ENCODE measurements at regions not wholly inside any gene's neighbourhood (a gene's known extent, or its start where the extent isn't known, plus 50 kb on each side); places are given as distances from the start of the nearest gene placed in this dataset.

DNA sequence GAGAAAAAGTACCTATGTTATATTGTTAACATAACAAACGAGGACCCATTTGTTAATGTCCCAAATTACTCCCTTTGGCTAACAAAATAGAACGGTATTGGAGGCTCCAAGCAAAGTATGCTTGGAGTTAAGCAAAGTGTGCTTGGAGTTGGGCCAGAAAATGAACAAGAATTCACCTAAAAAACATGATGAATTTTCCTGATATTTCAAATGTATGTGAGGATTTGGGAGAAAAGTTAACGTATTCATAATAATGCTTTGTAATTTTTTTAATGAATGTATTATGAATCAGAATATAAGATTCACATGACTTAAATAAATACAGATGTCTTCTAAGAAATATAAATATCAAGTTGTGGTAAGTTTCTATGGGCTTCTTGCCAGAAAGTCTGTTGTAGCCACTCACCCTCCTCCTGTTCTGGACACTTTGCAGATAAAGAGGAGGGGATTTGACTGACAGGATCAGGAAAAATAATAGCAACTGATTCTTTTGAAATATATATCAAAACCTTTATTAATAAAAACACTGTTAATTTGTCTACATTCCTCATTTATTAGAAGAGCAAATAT lies 423.7 kb upstream of the MMADHC start:
- DNase-seq (ENCODE audit: low read depth in 2 of 2), result peak; percentile 37 to 69
- H3K9ac ChIP-seq (ENCODE audit: insufficient read depth, low read length), result no peak overlapping the region

DNA sequence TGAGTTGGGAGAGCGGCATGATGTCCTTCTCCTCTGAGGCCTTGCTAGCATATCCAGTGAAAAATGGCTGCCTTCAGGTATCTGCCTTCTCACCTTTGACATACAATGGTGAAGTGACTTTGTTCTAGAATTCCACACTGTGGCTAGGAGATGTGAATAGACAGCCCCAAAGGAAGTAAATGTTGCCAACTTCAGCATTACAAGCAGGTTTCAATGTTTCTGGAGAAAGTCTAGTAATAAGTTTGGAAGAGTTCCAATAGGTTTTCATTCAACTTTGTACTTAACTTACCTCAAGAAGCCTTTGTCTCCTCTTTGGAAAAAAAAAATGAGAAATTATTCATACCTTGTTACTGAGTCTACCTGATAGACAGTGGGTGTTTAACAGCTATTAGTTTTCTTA lies 421.3 kb upstream of the MMADHC start:
- Histone ChIP-seq H3K36me3 (ENCODE audit: control insufficient read depth, insufficient read depth, low read length) (no peaks in the 10 kb centered on the region), H2AFZ (ENCODE audit: low read length) (no peak overlapping the region), H3K4me2 (ENCODE audit: extremely low read depth, insufficient read depth, low read length) (no peak overlapping the region), H3K9me3 (ENCODE audit: control insufficient read depth, insufficient read depth, low read depth, low read length) (no peaks in the 10 kb centered on the region), H3K4me1 (ENCODE audit: control insufficient read depth, extremely low read depth, insufficient read depth, low read length) (no peaks in the 10 kb centered on the region), H4K20me1 (ENCODE audit: control insufficient read depth, extremely low read depth, insufficient read depth, low read length) (no peaks in the 10 kb centered on the region), H3K27me3 (ENCODE audit: control insufficient read depth, insufficient read depth, low read length) (no peaks in the 10 kb centered on the region), H3K79me2 (ENCODE audit: control insufficient read depth, insufficient read depth, low read length) (no peaks in the 10 kb centered on the region), H3K4me3 (replicated peaks in 1 of 4; ENCODE audit: control extremely low read depth in 1 of 4, insufficient read depth in 1 of 4, low read depth in 3 of 4, low read length in 4 of 4) (no peak overlapping the region), H3K9ac (ENCODE audit: insufficient read depth, low read length) (no peak overlapping the region), H3K27ac (ENCODE audit: insufficient read depth, low read length) (no peak overlapping the region)
- DNase-seq (ENCODE audit: low read depth in 2 of 2), result no peak
- TF ChIP-seq EZH2 (IDR thresholded peaks at IDR 0.05; ENCODE audit: low read length, missing control alignments), result no peak
- TF ChIP-seq, protein P1, sequence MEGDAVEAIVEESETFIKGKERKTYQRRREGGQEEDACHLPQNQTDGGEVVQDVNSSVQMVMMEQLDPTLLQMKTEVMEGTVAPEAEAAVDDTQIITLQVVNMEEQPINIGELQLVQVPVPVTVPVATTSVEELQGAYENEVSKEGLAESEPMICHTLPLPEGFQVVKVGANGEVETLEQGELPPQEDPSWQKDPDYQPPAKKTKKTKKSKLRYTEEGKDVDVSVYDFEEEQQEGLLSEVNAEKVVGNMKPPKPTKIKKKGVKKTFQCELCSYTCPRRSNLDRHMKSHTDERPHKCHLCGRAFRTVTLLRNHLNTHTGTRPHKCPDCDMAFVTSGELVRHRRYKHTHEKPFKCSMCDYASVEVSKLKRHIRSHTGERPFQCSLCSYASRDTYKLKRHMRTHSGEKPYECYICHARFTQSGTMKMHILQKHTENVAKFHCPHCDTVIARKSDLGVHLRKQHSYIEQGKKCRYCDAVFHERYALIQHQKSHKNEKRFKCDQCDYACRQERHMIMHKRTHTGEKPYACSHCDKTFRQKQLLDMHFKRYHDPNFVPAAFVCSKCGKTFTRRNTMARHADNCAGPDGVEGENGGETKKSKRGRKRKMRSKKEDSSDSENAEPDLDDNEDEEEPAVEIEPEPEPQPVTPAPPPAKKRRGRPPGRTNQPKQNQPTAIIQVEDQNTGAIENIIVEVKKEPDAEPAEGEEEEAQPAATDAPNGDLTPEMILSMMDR (conservative IDR thresholded peaks at IDR 0.05 in 1 of 2, IDR thresholded peaks at IDR 0.05 in 1 of 2; ENCODE audit: low read depth in 1 of 2, low read length in 2 of 2), result no peak

More for the DNA sequence above, 423.7 kb upstream of the MMADHC start:
- no peaks in the 10 kb centered on the region for H3K36me3 ChIP-seq (ENCODE audit: control insufficient read depth, insufficient read depth, low read length)
- H4K20me1 ChIP-seq (ENCODE audit: control insufficient read depth, extremely low read depth, insufficient read depth, low read length), result no peaks in the 10 kb centered on the region
- no peak overlapping the region for H3K27ac ChIP-seq (ENCODE audit: insufficient read depth, low read length)
- no peak overlapping the region for H2AFZ ChIP-seq (ENCODE audit: low read length)
- H3K4me2 ChIP-seq (ENCODE audit: extremely low read depth, insufficient read depth, low read length), result no peak overlapping the region
- no peaks in the 10 kb centered on the region for H3K9me3 ChIP-seq (ENCODE audit: control insufficient read depth, insufficient read depth, low read depth, low read length)
- no peaks in the 10 kb centered on the region for H3K27me3 ChIP-seq (ENCODE audit: control insufficient read depth, insufficient read depth, low read length)
- no peak overlapping the region for H3K4me3 ChIP-seq (replicated peaks in 1 of 4; ENCODE audit: control extremely low read depth in 1 of 4, insufficient read depth in 1 of 4, low read depth in 3 of 4, low read length in 4 of 4)
- TF ChIP-seq, protein P1 (conservative IDR thresholded peaks at IDR 0.05 in 1 of 2, IDR thresholded peaks at IDR 0.05 in 1 of 2; ENCODE audit: low read depth in 1 of 2, low read length in 2 of 2), result no peak
- no peak for TF ChIP-seq EZH2 (IDR thresholded peaks at IDR 0.05; ENCODE audit: low read length, missing control alignments)
- no peaks in the 10 kb centered on the region for H3K4me1 ChIP-seq (ENCODE audit: control insufficient read depth, extremely low read depth, insufficient read depth, low read length)
- H3K79me2 ChIP-seq (ENCODE audit: control insufficient read depth, insufficient read depth, low read length), result no peaks in the 10 kb centered on the region

DNA sequence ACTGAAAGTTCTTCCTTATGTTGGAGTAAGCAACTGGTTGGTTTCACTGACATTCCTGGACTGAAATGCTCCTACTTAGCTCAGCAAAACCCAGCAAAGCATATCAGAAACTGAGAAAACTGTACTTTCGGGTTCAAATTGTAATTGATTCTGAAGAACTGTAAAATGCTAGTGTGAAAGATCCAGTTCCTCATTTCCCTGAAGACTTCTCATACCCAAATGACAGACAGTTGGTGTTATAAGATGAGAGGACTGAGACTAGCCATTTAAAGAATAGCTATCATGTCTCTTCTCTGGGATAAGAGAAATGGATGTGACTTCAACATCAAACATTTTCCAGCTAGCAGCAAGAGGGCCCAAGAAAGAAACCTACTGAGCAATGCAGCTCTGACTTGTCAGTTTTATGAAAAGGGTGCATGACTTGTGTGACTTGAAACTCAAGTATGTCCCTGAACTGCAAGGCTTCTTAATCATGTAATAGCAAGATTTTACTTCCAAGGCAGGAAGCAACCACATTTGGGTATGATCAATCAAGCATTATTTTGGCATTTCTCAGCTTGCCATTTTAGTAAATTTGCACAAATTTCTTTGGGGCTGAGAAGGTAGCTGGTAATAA lies 420.3 kb upstream of the MMADHC start:
- no peaks in the 10 kb centered on the region for H3K9me3 ChIP-seq (ENCODE audit: control insufficient read depth, insufficient read depth, low read depth, low read length)
- no peak overlapping the region for H3K9ac ChIP-seq (ENCODE audit: insufficient read depth, low read length)
- no peak overlapping the region for H3K4me3 ChIP-seq (replicated peaks in 1 of 4; ENCODE audit: control extremely low read depth in 1 of 4, insufficient read depth in 1 of 4, low read depth in 3 of 4, low read length in 4 of 4)
- H4K20me1 ChIP-seq (ENCODE audit: control insufficient read depth, extremely low read depth, insufficient read depth, low read length), result no peaks in the 10 kb centered on the region
- H3K4me2 ChIP-seq (ENCODE audit: extremely low read depth, insufficient read depth, low read length), result no peak overlapping the region
- H3K27me3 ChIP-seq (ENCODE audit: control insufficient read depth, insufficient read depth, low read length), result no peaks in the 10 kb centered on the region
- H3K4me1 ChIP-seq (ENCODE audit: control insufficient read depth, extremely low read depth, insufficient read depth, low read length), result no peaks in the 10 kb centered on the region
- no peaks in the 10 kb centered on the region for H3K79me2 ChIP-seq (ENCODE audit: control insufficient read depth, insufficient read depth, low read length)
- H2AFZ ChIP-seq (ENCODE audit: low read length), result no peak overlapping the region
- peak in 1 of 2 donors; percentile 9 for DNase-seq (ENCODE audit: low read depth in 2 of 2)
- TF ChIP-seq EZH2 (IDR thresholded peaks at IDR 0.05; ENCODE audit: low read length, missing control alignments), result no peak
- TF ChIP-seq, protein P1 (conservative IDR thresholded peaks at IDR 0.05 in 1 of 2, IDR thresholded peaks at IDR 0.05 in 1 of 2; ENCODE audit: low read depth in 1 of 2, low read length in 2 of 2), result no peak
- H3K27ac ChIP-seq (ENCODE audit: insufficient read depth, low read length), result no peak overlapping the region
- no peaks in the 10 kb centered on the region for H3K36me3 ChIP-seq (ENCODE audit: control insufficient read depth, insufficient read depth, low read length)

All from fibroblast of lung (primary cell).